GM18505 (cell line): ENCODE measurements at regions not wholly inside any gene's neighbourhood (a gene's known extent, or its start where the extent isn't known, plus 50 kb on each side); places are given as distances from the start of the nearest gene placed in this dataset.

Experiments
- ATAC-seq: cut with Tn5 transposase; IDR thresholded peaks from one replicate; pipeline ENCODE4 v1.9.1; 2021; ENCODE audit not compliant: unreplicated experiment
- POLR2A ChIP-seq: IDR thresholded peaks from 4 replicates; pipeline ENCODE4 v1.6.1; 2011; ENCODE audit warnings: borderline replicate concordance; ENCODE audit not compliant: insufficient read depth, insufficient read length; ENCODE audit errors: extremely low read depth

GRCh38 chr3:76570436-76571057, 469.4 kb upstream of the ROBO2 start:
- no peak for TF ChIP-seq POLR2A
- no peak for ATAC-seq

- ATAC-seq = no peak
- TF ChIP-seq POLR2A = no peak
Observed at GRCh38 chr3:76576201-76576600, 463.7 kb upstream of the ROBO2 start.

- ATAC-seq = no peak
- TF ChIP-seq POLR2A = no peak
Observed at GRCh38 chr3:76582098-76582497, 457.8 kb upstream of the ROBO2 start.

GRCh38 chr3:76582632-76583378, 457.1 kb upstream of the ROBO2 start:
- no peak for TF ChIP-seq POLR2A
- ATAC-seq = no peak

- ATAC-seq = no peak
- TF ChIP-seq POLR2A = no peak
Observed at GRCh38 chr3:76585794-76586392, 454.0 kb upstream of the ROBO2 start.

GRCh38 chr3:76586471-76586870, 453.4 kb upstream of the ROBO2 start:
- TF ChIP-seq POLR2A = no peak
- no peak for ATAC-seq

GRCh38 chr3:76610150-76610549, 429.7 kb upstream of the ROBO2 start:
- ATAC-seq = no peak

GRCh38 chr3:76615719-76616118, 424.2 kb upstream of the ROBO2 start:
- TF ChIP-seq POLR2A = no peak
- ATAC-seq = no peak

More at GRCh38 chr3:76610150-76610549, 429.7 kb upstream of the ROBO2 start:
- TF ChIP-seq POLR2A = no peak

- TF ChIP-seq POLR2A = no peak
- no peak for ATAC-seq
Observed at GRCh38 chr3:76624164-76624563, 415.7 kb upstream of the ROBO2 start.

- ATAC-seq = no peak
- TF ChIP-seq POLR2A = no peak
Observed at GRCh38 chr3:76627236-76627635, 412.7 kb upstream of the ROBO2 start.

GRCh38 chr3:76631251-76631650, 408.6 kb upstream of the ROBO2 start:
- TF ChIP-seq POLR2A = no peak

GRCh38 chr3:76638006-76638405, 401.9 kb upstream of the ROBO2 start:
- TF ChIP-seq POLR2A = no peak
- ATAC-seq = no peak

More at GRCh38 chr3:76631251-76631650, 408.6 kb upstream of the ROBO2 start:
- no peak for ATAC-seq

GRCh38 chr3:76643623-76644304, 396.1 kb upstream of the ROBO2 start:
- no peak for ATAC-seq
- no peak for TF ChIP-seq POLR2A
